ENCODE measurements at regions not wholly inside any gene's neighbourhood (a gene's known extent, or its start where the extent isn't known, plus 50 kb on each side); places are given as distances from the start of the nearest gene placed in this dataset.

- DNase-seq = peak; percentile 31
Observed at GRCh38 chr3:107992976-107993684, 97.7 kb downstream of the CD47 start.

- no peak for DNase-seq
Observed at GRCh38 chr3:107990926-107991325, 99.9 kb downstream of the CD47 start.

- DNase-seq = no peak
Observed at GRCh38 chr3:107990433-107990832, 100.4 kb downstream of the CD47 start.

- no peak for DNase-seq
Observed at GRCh38 chr3:107989661-107990060, 101.2 kb downstream of the CD47 start.

GRCh38 chr3:107988460-107989175 is 102.2 kb downstream of the CD47 start:
- no peak for DNase-seq

GRCh38 chr3:107987036-107987939 is 103.5 kb downstream of the CD47 start:
- DNase-seq = no peak

GRCh38 chr3:107986505-107986904 is 104.3 kb downstream of the CD47 start:
- DNase-seq = no peak

- DNase-seq = no peak
Observed at GRCh38 chr3:107985496-107985895, 105.3 kb downstream of the CD47 start.

- no peak for DNase-seq
Observed at GRCh38 chr3:107983247-107983646, 107.6 kb downstream of the CD47 start.

- DNase-seq = no peak
Observed at GRCh38 chr3:107982165-107982564, 108.7 kb downstream of the CD47 start.

GRCh38 chr3:107981471-107982111 is 109.2 kb downstream of the CD47 start:
- DNase-seq = no peak

- no peak for DNase-seq
Observed at GRCh38 chr3:107979538-107979937, 111.3 kb downstream of the CD47 start.

- no peak for DNase-seq
Observed at GRCh38 chr3:107978131-107979055, 112.4 kb downstream of the CD47 start.

- peak; percentile 25 for DNase-seq
Observed at GRCh38 chr3:107977221-107978130, 113.4 kb downstream of the CD47 start.

- DNase-seq = no peak
Observed at GRCh38 chr3:107976202-107976800, 114.5 kb downstream of the CD47 start.

- DNase-seq = no peak
Observed at GRCh38 chr3:107975529-107976201, 115.2 kb downstream of the CD47 start.

GRCh38 chr3:107973961-107974360 is 116.9 kb downstream of the CD47 start:
- DNase-seq = no peak

- DNase-seq = no peak
Observed at GRCh38 chr3:107973152-107973551, 117.7 kb downstream of the CD47 start.

GRCh38 chr3:107970993-107971580 is 119.7 kb downstream of the CD47 start:
- peak; percentile 16 for DNase-seq

Data from NCI-H2171 treated with DMSO at 0.1 percent for 48 hours (cell line).